ENCODE measurements at regions not wholly inside any gene's neighbourhood (a gene's known extent, or its start where the extent isn't known, plus 50 kb on each side); places are given as distances from the start of the nearest gene placed in this dataset.

DNA sequence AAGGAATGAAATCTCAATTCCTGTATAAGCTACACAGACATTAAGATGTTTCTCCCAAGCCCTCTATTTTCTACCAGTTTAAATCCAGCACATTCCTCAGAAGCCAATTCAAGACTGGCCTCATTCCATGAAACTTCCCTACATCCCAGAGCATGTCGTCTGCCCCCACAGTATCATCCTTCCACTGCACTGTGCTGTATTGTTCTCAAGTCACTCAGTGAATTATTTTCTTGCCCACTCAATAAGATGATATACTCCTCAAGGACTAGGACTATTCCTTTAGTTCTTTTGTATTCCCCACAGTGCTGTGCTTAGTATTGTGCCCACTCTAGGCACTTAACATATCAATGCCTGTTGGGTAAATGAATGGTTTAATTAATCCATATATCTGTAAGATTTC lies 203.1 kb upstream of the BLID start:
- CTCF ChIA-PET = no interaction called here

DNA sequence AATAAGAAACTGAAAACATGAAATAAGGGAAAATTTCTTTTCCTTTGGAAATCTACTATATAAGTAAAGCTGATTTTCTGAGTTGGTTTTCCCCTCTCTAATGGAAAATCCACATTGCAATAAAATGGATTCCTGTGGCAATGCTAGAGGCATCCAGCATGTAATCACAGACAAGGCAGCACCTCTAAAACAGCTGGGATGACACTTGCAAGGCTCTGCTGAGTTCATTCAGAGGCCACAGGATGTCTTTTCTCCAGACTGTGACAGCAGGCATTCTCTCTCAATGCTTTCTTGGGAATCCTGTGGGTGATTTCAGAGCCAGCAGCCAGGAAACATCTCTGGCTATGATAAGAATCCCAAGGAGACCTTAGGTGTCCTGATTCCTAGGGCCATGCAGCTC lies 201.3 kb upstream of the BLID start:
- H3K4me1 ChIP-seq (ENCODE audit: control insufficient read depth in 1 of 2, insufficient read depth in 2 of 2, low read length in 2 of 2) = no peaks in the 10 kb centered on the region
- H3K9me2 ChIP-seq (ENCODE audit: insufficient read depth) = no peaks in the 10 kb centered on the region
- H3K27me3 ChIP-seq (ENCODE audit: insufficient read depth, low read length) = no peaks in the 10 kb centered on the region
- ATAC-seq = no peak
- H3K27ac ChIP-seq (ENCODE audit: low read depth, low read length) = no peak overlapping the region
- intact Hi-C loops (cut with micrococcal nuclease) = no loop called here
- no peak for DNase-seq (ENCODE audit: low read depth, low spot score)
- H3K36me3 ChIP-seq (ENCODE audit: control insufficient read depth in 1 of 2, insufficient read depth in 2 of 2, low read length in 2 of 2) = no peaks in the 10 kb centered on the region
- H3K4me2 ChIP-seq (ENCODE audit: low read length) = no peak overlapping the region
- H4K20me1 ChIP-seq (ENCODE audit: insufficient read depth) = no peaks in the 10 kb centered on the region
- no peaks in the 10 kb centered on the region for H3K9me3 ChIP-seq (ENCODE audit: control insufficient read depth in 1 of 2, insufficient read depth in 1 of 2, low read depth in 1 of 2, low read length in 2 of 2)
- no peak overlapping the region for H2AFZ ChIP-seq (ENCODE audit: low read depth, low read length, poor library complexity, severe bottlenecking)
- H3K79me2 ChIP-seq (ENCODE audit: insufficient read depth, low read length) = no peaks in the 10 kb centered on the region
- H3K4me3 ChIP-seq (replicated peaks in 1 of 2; ENCODE audit: low read depth in 1 of 2, low read length in 2 of 2) = no peak overlapping the region
- POLR2A ChIA-PET = no interaction called here
- CTCF ChIA-PET = no interaction called here
- BruUV-seq (replicated peaks) = no TSS peak
- H3K9ac ChIP-seq (ENCODE audit: low read length) = no peak overlapping the region
- RAD21 ChIA-PET (ENCODE audit: low non-redundant PET in 1 of 2, low total read pairs in 2 of 2, uncharacterized antibody in 2 of 2, unreplicated experiment in 2 of 2) = no interaction called here
- TF ChIP-seq POLR2AphosphoS5 (IDR thresholded peaks at IDR 0.05; ENCODE audit: low read depth, low read length) = no peak
- TF ChIP-seq RAD21 (IDR thresholded peaks at IDR 0.05; ENCODE audit: low read depth) = no peak
- TF ChIP-seq FOSL1 (IDR thresholded peaks at IDR 0.05; ENCODE audit: low read depth) = no peak
- no peak for TF ChIP-seq TCF7L2 (IDR thresholded peaks at IDR 0.05; ENCODE audit: borderline replicate concordance, extremely low read depth, insufficient read depth, insufficient read length)
- no peak for TF ChIP-seq EZH2 (IDR thresholded peaks at IDR 0.05)
- no peak for TF ChIP-seq EGR1 (IDR thresholded peaks at IDR 0.05; ENCODE audit: low read depth)
- TF ChIP-seq, protein P1, sequence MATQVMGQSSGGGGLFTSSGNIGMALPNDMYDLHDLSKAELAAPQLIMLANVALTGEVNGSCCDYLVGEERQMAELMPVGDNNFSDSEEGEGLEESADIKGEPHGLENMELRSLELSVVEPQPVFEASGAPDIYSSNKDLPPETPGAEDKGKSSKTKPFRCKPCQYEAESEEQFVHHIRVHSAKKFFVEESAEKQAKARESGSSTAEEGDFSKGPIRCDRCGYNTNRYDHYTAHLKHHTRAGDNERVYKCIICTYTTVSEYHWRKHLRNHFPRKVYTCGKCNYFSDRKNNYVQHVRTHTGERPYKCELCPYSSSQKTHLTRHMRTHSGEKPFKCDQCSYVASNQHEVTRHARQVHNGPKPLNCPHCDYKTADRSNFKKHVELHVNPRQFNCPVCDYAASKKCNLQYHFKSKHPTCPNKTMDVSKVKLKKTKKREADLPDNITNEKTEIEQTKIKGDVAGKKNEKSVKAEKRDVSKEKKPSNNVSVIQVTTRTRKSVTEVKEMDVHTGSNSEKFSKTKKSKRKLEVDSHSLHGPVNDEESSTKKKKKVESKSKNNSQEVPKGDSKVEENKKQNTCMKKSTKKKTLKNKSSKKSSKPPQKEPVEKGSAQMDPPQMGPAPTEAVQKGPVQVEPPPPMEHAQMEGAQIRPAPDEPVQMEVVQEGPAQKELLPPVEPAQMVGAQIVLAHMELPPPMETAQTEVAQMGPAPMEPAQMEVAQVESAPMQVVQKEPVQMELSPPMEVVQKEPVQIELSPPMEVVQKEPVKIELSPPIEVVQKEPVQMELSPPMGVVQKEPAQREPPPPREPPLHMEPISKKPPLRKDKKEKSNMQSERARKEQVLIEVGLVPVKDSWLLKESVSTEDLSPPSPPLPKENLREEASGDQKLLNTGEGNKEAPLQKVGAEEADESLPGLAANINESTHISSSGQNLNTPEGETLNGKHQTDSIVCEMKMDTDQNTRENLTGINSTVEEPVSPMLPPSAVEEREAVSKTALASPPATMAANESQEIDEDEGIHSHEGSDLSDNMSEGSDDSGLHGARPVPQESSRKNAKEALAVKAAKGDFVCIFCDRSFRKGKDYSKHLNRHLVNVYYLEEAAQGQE (IDR thresholded peaks at IDR 0.05; ENCODE audit: low read depth) = no peak
- no peak for TF ChIP-seq CEBPB (IDR thresholded peaks at IDR 0.05; ENCODE audit: low read depth)

More for the DNA sequence above, 203.1 kb upstream of the BLID start:
- Histone ChIP-seq H3K9me3 (ENCODE audit: control insufficient read depth in 1 of 2, insufficient read depth in 1 of 2, low read depth in 1 of 2, low read length in 2 of 2) (no peaks in the 10 kb centered on the region), H2AFZ (ENCODE audit: low read depth, low read length, poor library complexity, severe bottlenecking) (no peak overlapping the region), H3K36me3 (ENCODE audit: control insufficient read depth in 1 of 2, insufficient read depth in 2 of 2, low read length in 2 of 2) (no peaks in the 10 kb centered on the region), H3K4me1 (ENCODE audit: control insufficient read depth in 1 of 2, insufficient read depth in 2 of 2, low read length in 2 of 2) (no peaks in the 10 kb centered on the region), H3K4me2 (ENCODE audit: low read length) (no peak overlapping the region), H3K9me2 (ENCODE audit: insufficient read depth) (no peaks in the 10 kb centered on the region), H3K4me3 (replicated peaks in 1 of 2; ENCODE audit: low read depth in 1 of 2, low read length in 2 of 2) (no peak overlapping the region), H4K20me1 (ENCODE audit: insufficient read depth) (no peaks in the 10 kb centered on the region), H3K27me3 (ENCODE audit: insufficient read depth, low read length) (no peaks in the 10 kb centered on the region), H3K9ac (ENCODE audit: low read length) (no peak overlapping the region), H3K79me2 (ENCODE audit: insufficient read depth, low read length) (no peaks in the 10 kb centered on the region), H3K27ac (ENCODE audit: low read depth, low read length) (no peak overlapping the region)
- intact Hi-C loops (cut with micrococcal nuclease) = no loop called here
- TF ChIP-seq, protein P1 (IDR thresholded peaks at IDR 0.05; ENCODE audit: low read depth) = no peak
- TF ChIP-seq TCF7L2 (IDR thresholded peaks at IDR 0.05; ENCODE audit: borderline replicate concordance, extremely low read depth, insufficient read depth, insufficient read length) = no peak
- ChIA-PET POLR2A (no interaction called here), RAD21 (ENCODE audit: low non-redundant PET in 1 of 2, low total read pairs in 2 of 2, uncharacterized antibody in 2 of 2, unreplicated experiment in 2 of 2) (no interaction called here)
- ATAC-seq (no peak), DNase-seq (ENCODE audit: low read depth, low spot score) (no peak)
- no TSS peak for BruUV-seq (replicated peaks)

Measured in HCT116 (cell line).